SK-N-SH treated with all-trans-retinoic acid at 6 μM for 48 hours (cell line): ENCODE measurements at regions not wholly inside any gene's neighbourhood (a gene's known extent, or its start where the extent isn't known, plus 50 kb on each side); places are given as distances from the start of the nearest gene placed in this dataset.
"Not testable (repeated sequence)": the region's sequence is repeated elsewhere in the genome, so short reads cannot be mapped to it uniquely, and the experiment has no call there.

Experiments used
- ATAC-seq: fragments of 200-7000 bp; cut with Tn5 transposase; 3 replicates; pipeline ENCODE4 v1.9.1; 2020; ENCODE audit warnings: mild to moderate bottlenecking, moderate library complexity
- ARNTL ChIP-seq: fragments of 450-650 bp; formaldehyde crosslinking; IDR thresholded peaks from 2 replicates; pipeline ENCODE4 v1.5.0; 2020; ENCODE audit warnings: low read depth, mild to moderate bottlenecking, moderate library complexity, borderline replicate concordance
- BACH2 ChIP-seq: fragments of 250-450 bp; sonication (Bioruptor Pico); IDR thresholded peaks from 2 replicates; pipeline ENCODE4 v1.9.0; 2021; ENCODE audit warnings: mild to moderate bottlenecking, borderline replicate concordance
- CSDC2 ChIP-seq: fragments of 250-450 bp; sonication (Bioruptor Pico); IDR thresholded peaks from 2 replicates; pipeline ENCODE4 v1.5.0; 2020; ENCODE audit warnings: mild to moderate bottlenecking, moderate library complexity
- ESRRG ChIP-seq: fragments of 250-450 bp; sonication (Bioruptor Pico); IDR thresholded peaks from 2 replicates; pipeline ENCODE4 v1.6.1; 2021; ENCODE audit warnings: mild to moderate bottlenecking
- GLIS3 ChIP-seq: fragments of 250-450 bp; sonication (Bioruptor Pico); IDR thresholded peaks from 2 replicates; pipeline ENCODE4 v1.5.0; 2020; ENCODE audit warnings: mild to moderate bottlenecking, moderate library complexity
- ISL1 ChIP-seq: fragments of 250-450 bp; sonication (Bioruptor Pico); IDR thresholded peaks from 2 replicates; pipeline ENCODE4 v2.1.2; 2022; ENCODE audit warnings: mild to moderate bottlenecking, moderate library complexity
- PPARA ChIP-seq: fragments of 250-450 bp; sonication (Bioruptor Pico); IDR thresholded peaks from 2 replicates; pipeline ENCODE4 v1.5.0; 2020; ENCODE audit warnings: mild to moderate bottlenecking, borderline replicate concordance
- RARB ChIP-seq: fragments of 250-450 bp; sonication (Bioruptor Pico); IDR thresholded peaks from 2 replicates; pipeline ENCODE4 v1.8.0; 2021; ENCODE audit warnings: mild to moderate bottlenecking, moderate library complexity
- TCF4 ChIP-seq: fragments of 250-450 bp; sonication (Bioruptor Pico); IDR thresholded peaks from 2 replicates; pipeline ENCODE4 v1.8.0; 2021; ENCODE audit warnings: mild to moderate bottlenecking, moderate library complexity, borderline replicate concordance
- TOX ChIP-seq: fragments of 250-450 bp; sonication (Bioruptor Pico); IDR thresholded peaks from 2 replicates; pipeline ENCODE4 v1.8.0; 2021; ENCODE audit warnings: mild to moderate bottlenecking, moderate library complexity, borderline replicate concordance
- ZFP3 ChIP-seq: fragments of 250-450 bp; sonication (Bioruptor Pico); IDR thresholded peaks from 2 replicates; pipeline ENCODE4 v1.5.0; 2020; ENCODE audit warnings: mild to moderate bottlenecking, moderate library complexity
- ZFP30 ChIP-seq: fragments of 450-650 bp; formaldehyde crosslinking; IDR thresholded peaks from 2 replicates; pipeline ENCODE4 v1.5.0; 2022; ENCODE audit warnings: mild to moderate bottlenecking, moderate library complexity
- ZNF70 ChIP-seq: fragments of 450-650 bp; formaldehyde crosslinking; IDR thresholded peaks from 2 replicates; pipeline ENCODE4 v1.5.0; 2020; ENCODE audit warnings: mild to moderate bottlenecking, moderate library complexity
- TF ChIP-seq, protein P1 (sequence below): fragments of 250-450 bp; sonication (Bioruptor Pico); IDR thresholded peaks from 2 replicates; pipeline ENCODE4 v1.8.0; 2020; ENCODE audit warnings: mild to moderate bottlenecking, moderate library complexity, borderline replicate concordance
- TF ChIP-seq, protein P2 (sequence below): fragments of 250-450 bp; sonication (Bioruptor Pico); IDR thresholded peaks from 2 replicates; pipeline ENCODE4 v1.8.0; 2021; ENCODE audit warnings: low read depth, mild to moderate bottlenecking, moderate library complexity, borderline replicate concordance
- TF ChIP-seq, protein P3 (sequence below): fragments of 250-450 bp; sonication (Bioruptor Pico); IDR thresholded peaks from 2 replicates; pipeline ENCODE4 v1.5.1; 2021; ENCODE audit warnings: mild to moderate bottlenecking, moderate library complexity
- TF ChIP-seq, protein P4 (sequence below): fragments of 250-450 bp; sonication (Bioruptor Pico); IDR thresholded peaks from 2 replicates; pipeline ENCODE4 v1.5.0; 2020; ENCODE audit warnings: mild to moderate bottlenecking, moderate library complexity
- TF ChIP-seq, protein P5 (sequence below): fragments of 250-450 bp; sonication (Bioruptor Pico); IDR thresholded peaks from 2 replicates; pipeline ENCODE4 v1.5.1; 2020; ENCODE audit warnings: low read depth, mild to moderate bottlenecking, moderate library complexity

DNA sequence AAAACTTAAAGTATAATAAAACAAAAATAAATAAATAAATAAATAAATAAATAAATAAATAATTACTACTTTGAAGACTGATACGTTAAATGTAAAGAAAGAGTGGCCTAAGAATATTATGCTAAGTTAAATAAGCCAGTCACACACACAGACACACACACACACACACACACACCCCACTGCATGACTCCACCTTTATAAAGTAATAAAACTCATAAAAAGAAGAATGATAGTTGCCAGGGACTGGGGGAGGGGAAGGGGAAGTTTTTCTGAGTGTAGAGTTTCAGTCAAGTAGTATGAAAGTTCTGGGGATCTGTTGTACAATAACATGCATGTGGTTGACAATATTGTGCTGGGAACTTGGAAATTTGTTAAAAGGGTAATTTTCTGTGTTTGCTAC is 1237.5 kb upstream of the GYPC start (continued):
- TF ChIP-seq, protein P1, sequence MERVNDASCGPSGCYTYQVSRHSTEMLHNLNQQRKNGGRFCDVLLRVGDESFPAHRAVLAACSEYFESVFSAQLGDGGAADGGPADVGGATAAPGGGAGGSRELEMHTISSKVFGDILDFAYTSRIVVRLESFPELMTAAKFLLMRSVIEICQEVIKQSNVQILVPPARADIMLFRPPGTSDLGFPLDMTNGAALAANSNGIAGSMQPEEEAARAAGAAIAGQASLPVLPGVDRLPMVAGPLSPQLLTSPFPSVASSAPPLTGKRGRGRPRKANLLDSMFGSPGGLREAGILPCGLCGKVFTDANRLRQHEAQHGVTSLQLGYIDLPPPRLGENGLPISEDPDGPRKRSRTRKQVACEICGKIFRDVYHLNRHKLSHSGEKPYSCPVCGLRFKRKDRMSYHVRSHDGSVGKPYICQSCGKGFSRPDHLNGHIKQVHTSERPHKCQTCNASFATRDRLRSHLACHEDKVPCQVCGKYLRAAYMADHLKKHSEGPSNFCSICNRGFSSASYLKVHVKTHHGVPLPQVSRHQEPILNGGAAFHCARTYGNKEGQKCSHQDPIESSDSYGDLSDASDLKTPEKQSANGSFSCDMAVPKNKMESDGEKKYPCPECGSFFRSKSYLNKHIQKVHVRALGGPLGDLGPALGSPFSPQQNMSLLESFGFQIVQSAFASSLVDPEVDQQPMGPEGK (CRISPR knock-in tag) = no peak
- TF ChIP-seq TOX (no peak), GLIS3 (CRISPR knock-in tag) (no peak), ZFP3 (CRISPR knock-in tag) (no peak)
- TF ChIP-seq, protein P2, sequence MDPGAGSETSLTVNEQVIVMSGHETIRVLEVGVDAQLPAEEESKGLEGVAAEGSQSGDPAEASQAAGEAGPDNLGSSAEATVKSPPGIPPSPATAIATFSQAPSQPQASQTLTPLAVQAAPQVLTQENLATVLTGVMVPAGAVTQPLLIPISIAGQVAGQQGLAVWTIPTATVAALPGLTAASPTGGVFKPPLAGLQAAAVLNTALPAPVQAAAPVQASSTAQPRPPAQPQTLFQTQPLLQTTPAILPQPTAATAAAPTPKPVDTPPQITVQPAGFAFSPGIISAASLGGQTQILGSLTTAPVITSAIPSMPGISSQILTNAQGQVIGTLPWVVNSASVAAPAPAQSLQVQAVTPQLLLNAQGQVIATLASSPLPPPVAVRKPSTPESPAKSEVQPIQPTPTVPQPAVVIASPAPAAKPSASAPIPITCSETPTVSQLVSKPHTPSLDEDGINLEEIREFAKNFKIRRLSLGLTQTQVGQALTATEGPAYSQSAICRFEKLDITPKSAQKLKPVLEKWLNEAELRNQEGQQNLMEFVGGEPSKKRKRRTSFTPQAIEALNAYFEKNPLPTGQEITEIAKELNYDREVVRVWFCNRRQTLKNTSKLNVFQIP (CRISPR knock-in tag) = no peak

DNA sequence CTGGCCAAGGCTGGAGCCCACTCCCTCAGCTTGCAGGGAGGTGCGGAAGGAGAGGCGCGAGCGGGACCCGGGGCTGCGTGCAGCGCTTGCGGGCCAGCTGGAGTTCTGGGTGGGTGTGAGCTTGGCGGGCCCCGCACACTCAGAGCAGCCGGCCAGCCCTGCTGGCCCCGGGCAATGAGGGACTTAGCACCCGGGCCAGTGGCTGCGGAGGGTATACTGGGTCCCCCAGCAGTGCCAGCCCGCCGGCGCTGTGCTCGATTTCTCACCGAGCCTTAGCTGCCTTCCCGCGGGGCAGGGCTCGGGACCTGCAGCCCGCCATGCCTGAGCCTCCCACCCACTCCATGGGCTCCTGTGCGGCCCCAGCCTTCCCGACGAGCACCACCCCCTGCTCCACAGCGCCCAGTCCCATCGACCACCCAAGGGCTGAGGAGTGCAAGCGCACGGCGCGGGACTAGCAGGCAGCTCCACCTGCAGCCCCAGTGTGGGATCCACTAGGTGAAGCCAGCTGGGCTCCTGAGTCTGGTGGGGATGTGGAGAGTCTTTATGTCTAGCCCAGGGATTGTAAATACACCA is 1233.7 kb upstream of the GYPC start:
- ATAC-seq = not testable (repeated sequence)

DNA sequence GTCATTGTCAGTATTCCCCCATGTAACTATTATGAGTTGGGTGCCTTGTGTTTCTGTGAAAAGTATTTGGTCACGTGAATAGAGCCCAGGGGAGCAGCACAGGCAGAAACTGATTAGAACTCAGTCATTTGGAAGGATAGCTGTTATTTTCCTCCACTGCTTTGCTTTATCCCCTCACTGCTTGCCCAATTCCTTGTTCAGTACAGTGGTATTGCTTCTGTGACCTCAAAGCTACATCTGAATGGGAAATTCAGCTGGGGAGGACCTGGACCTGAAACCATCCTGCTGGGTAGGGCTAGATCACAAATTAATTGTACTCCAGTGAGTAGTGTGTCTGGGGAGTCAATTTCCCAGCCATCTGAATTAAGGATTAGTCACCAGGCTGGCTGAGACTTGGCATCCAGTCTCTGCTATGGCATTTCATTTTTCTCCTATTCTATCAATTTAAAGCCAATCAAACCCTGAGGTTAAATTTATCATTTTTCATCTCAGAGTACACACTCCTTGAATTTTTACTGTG is 1231.6 kb upstream of the GYPC start:
- TF ChIP-seq TCF4 (CRISPR knock-in tag) = no peak
- TF ChIP-seq ZFP30 (CRISPR knock-in tag) = no peak
- no peak for TF ChIP-seq ARNTL (CRISPR knock-in tag)
- no peak for TF ChIP-seq CSDC2
- TF ChIP-seq, protein P3, sequence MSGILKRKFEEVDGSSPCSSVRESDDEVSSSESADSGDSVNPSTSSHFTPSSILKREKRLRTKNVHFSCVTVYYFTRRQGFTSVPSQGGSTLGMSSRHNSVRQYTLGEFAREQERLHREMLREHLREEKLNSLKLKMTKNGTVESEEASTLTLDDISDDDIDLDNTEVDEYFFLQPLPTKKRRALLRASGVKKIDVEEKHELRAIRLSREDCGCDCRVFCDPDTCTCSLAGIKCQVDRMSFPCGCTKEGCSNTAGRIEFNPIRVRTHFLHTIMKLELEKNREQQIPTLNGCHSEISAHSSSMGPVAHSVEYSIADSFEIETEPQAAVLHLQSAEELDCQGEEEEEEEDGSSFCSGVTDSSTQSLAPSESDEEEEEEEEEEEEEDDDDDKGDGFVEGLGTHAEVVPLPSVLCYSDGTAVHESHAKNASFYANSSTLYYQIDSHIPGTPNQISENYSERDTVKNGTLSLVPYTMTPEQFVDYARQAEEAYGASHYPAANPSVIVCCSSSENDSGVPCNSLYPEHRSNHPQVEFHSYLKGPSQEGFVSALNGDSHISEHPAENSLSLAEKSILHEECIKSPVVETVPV (CRISPR knock-in tag) = no peak
- no peak for TF ChIP-seq RARB (CRISPR knock-in tag)
- TF ChIP-seq ZFP3 (CRISPR knock-in tag) = no peak
- TF ChIP-seq, protein P4, sequence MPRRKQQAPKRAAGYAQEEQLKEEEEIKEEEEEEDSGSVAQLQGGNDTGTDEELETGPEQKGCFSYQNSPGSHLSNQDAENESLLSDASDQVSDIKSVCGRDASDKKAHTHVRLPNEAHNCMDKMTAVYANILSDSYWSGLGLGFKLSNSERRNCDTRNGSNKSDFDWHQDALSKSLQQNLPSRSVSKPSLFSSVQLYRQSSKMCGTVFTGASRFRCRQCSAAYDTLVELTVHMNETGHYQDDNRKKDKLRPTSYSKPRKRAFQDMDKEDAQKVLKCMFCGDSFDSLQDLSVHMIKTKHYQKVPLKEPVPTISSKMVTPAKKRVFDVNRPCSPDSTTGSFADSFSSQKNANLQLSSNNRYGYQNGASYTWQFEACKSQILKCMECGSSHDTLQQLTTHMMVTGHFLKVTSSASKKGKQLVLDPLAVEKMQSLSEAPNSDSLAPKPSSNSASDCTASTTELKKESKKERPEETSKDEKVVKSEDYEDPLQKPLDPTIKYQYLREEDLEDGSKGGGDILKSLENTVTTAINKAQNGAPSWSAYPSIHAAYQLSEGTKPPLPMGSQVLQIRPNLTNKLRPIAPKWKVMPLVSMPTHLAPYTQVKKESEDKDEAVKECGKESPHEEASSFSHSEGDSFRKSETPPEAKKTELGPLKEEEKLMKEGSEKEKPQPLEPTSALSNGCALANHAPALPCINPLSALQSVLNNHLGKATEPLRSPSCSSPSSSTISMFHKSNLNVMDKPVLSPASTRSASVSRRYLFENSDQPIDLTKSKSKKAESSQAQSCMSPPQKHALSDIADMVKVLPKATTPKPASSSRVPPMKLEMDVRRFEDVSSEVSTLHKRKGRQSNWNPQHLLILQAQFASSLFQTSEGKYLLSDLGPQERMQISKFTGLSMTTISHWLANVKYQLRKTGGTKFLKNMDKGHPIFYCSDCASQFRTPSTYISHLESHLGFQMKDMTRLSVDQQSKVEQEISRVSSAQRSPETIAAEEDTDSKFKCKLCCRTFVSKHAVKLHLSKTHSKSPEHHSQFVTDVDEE = no peak
- TF ChIP-seq TOX = no peak
- TF ChIP-seq BACH2 (CRISPR knock-in tag) = no peak
- TF ChIP-seq, protein P5, sequence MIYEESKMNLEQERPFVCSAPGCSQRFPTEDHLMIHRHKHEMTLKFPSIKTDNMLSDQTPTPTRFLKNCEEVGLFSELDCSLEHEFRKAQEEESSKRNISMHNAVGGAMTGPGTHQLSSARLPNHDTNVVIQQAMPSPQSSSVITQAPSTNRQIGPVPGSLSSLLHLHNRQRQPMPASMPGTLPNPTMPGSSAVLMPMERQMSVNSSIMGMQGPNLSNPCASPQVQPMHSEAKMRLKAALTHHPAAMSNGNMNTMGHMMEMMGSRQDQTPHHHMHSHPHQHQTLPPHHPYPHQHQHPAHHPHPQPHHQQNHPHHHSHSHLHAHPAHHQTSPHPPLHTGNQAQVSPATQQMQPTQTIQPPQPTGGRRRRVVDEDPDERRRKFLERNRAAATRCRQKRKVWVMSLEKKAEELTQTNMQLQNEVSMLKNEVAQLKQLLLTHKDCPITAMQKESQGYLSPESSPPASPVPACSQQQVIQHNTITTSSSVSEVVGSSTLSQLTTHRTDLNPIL (CRISPR knock-in tag) = no peak
- TF ChIP-seq, protein P2 (CRISPR knock-in tag) = no peak
- no peak for TF ChIP-seq ZNF70
- TF ChIP-seq, protein P1 (CRISPR knock-in tag) = no peak
- no peak for TF ChIP-seq ESRRG (CRISPR knock-in tag)
- no peak for TF ChIP-seq PPARA (CRISPR knock-in tag)
- no peak for TF ChIP-seq ISL1 (CRISPR knock-in tag)
- ATAC-seq = no peak
